C4-2B (cell line): ENCODE measurements at regions not wholly inside any gene's neighbourhood (a gene's known extent, or its start where the extent isn't known, plus 50 kb on each side); places are given as distances from the start of the nearest gene placed in this dataset.

Source experiments
- ZFX ChIP-seq: fragments of 450-650 bp; IDR thresholded peaks from 2 replicates; pipeline ENCODE4 v1.6.1; 2017
- TF ChIP-seq, protein P1 (sequence below): fragments of 450-650 bp; conservative IDR thresholded peaks from 2 replicates; pipeline ENCODE4 v1.5.1; 2017; ENCODE audit warnings: mild to moderate bottlenecking

DNA sequence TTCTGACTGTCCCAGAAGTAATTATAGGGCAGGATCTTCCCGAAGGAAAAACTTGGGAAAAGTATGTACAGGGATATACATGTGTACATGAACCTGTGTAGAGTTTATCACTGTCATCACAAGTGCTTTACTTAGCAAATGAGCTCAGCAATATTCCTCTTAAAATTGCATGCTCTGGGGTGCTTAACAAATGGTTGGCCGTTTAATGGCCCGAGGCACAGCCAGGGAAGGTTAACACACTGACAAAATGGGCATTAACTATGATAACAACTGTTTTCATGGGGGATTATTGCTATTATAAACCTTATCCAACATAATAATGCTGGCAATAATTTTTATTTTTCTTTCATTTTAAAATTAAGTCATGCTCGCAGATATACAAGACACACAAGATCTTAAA is 459.3 kb downstream of the TUSC7 start:
- TF ChIP-seq, protein P1, sequence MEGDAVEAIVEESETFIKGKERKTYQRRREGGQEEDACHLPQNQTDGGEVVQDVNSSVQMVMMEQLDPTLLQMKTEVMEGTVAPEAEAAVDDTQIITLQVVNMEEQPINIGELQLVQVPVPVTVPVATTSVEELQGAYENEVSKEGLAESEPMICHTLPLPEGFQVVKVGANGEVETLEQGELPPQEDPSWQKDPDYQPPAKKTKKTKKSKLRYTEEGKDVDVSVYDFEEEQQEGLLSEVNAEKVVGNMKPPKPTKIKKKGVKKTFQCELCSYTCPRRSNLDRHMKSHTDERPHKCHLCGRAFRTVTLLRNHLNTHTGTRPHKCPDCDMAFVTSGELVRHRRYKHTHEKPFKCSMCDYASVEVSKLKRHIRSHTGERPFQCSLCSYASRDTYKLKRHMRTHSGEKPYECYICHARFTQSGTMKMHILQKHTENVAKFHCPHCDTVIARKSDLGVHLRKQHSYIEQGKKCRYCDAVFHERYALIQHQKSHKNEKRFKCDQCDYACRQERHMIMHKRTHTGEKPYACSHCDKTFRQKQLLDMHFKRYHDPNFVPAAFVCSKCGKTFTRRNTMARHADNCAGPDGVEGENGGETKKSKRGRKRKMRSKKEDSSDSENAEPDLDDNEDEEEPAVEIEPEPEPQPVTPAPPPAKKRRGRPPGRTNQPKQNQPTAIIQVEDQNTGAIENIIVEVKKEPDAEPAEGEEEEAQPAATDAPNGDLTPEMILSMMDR = no peak
- TF ChIP-seq ZFX = no peak
